Liver (tissue), 8 donors: ENCODE measurements at regions not wholly inside any gene's neighbourhood (a gene's known extent, or its start where the extent isn't known, plus 50 kb on each side); places are given as distances from the start of the nearest gene placed in this dataset.

Source experiments
- DNase-seq: peaks from one replicate; pipeline ENCODE4 v3.0.0-alpha.2; 2017; ENCODE audit warnings: low spot score
- H3K27ac ChIP-seq, 2 donors: one replicate each; pipeline ENCODE4 v1.7.0; 2013; ENCODE audit warnings: inconsistent platforms in 2 of 2, low read length in 2 of 2, control low read depth in 1 of 2, low read depth in 1 of 2, mild to moderate bottlenecking in 1 of 2
- H3K27me3 ChIP-seq, 4 donors: one replicate each; pipeline versions ENCODE4 v1.6.1 to v1.7.0; 2013; ENCODE audit warnings: low read length in 3 of 4, inconsistent platforms in 1 of 4, mild to moderate bottlenecking in 1 of 4, moderate library complexity in 1 of 4; ENCODE audit not compliant: control insufficient read depth in 4 of 4, insufficient read depth in 4 of 4
- H3K36me3 ChIP-seq, 4 donors: one replicate each; pipeline versions ENCODE4 v1.6.1 to v1.7.0; 2013; ENCODE audit warnings: low read length in 3 of 4, mild to moderate bottlenecking in 3 of 4, low read depth in 1 of 4, moderate library complexity in 1 of 4; ENCODE audit not compliant: control insufficient read depth in 4 of 4, insufficient read depth in 3 of 4
- H3K4me1 ChIP-seq, 4 donors: one replicate each; pipeline versions ENCODE4 v1.6.1 to v1.7.0; 2013; ENCODE audit warnings: low read length in 3 of 4, mild to moderate bottlenecking in 3 of 4, moderate library complexity in 1 of 4; ENCODE audit not compliant: control insufficient read depth in 4 of 4, insufficient read depth in 4 of 4
- H3K4me3 ChIP-seq, 3 donors: one replicate each; pipeline versions ENCODE4 v1.6.1 to v1.7.0; 2013; ENCODE audit warnings: low read length in 3 of 3, control low read depth in 1 of 3, low read depth in 1 of 3, mild to moderate bottlenecking in 1 of 3
- H3K9ac ChIP-seq, 2 donors: one replicate each; pipeline ENCODE4 v1.7.0; 2013; ENCODE audit warnings: low read length in 2 of 2, mild to moderate bottlenecking in 2 of 2, moderate library complexity in 2 of 2, control low read depth in 1 of 2, low read depth in 1 of 2
- H3K9me3 ChIP-seq, 4 donors: one replicate each; pipeline versions ENCODE4 v1.6.1 to v1.7.0; 2013; ENCODE audit warnings: low read length in 3 of 4; ENCODE audit not compliant: control insufficient read depth in 4 of 4
- ATF3 ChIP-seq: IDR thresholded peaks from 2 replicates; pipeline ENCODE4 v1.6.1; 2016; ENCODE audit warnings: antibody characterized with exemption
- CTCF ChIP-seq: fragments of 150-350 bp; IDR thresholded peaks from 2 replicates; pipeline ENCODE4 v1.5.1; 2017; ENCODE audit warnings: improper control_type of control experiment, low read depth, low read length; ENCODE audit not compliant: missing input control
- EGR1 ChIP-seq, 2 donors: IDR thresholded peaks; 2 replicates each; pipeline ENCODE4 v1.6.1; 2016 to 2018; ENCODE audit warnings: antibody characterized with exemption in 2 of 2, low read depth in 2 of 2
- GABPA ChIP-seq, 2 donors: IDR thresholded peaks in 1 of 2; conservative IDR thresholded peaks in 1 of 2; 2 replicates each; pipeline ENCODE4 v1.6.1; 2016; ENCODE audit warnings: antibody characterized with exemption in 2 of 2, mild to moderate bottlenecking in 1 of 2, moderate library complexity in 1 of 2
- HNF4A ChIP-seq, 2 donors: conservative IDR thresholded peaks; 2 replicates each; pipeline ENCODE4 v1.6.1; 2016; ENCODE audit warnings: antibody characterized with exemption in 2 of 2, mild to moderate bottlenecking in 2 of 2
- JUND ChIP-seq, 2 donors: IDR thresholded peaks; 2 replicates each; pipeline ENCODE4 v1.6.1; 2016; ENCODE audit warnings: antibody characterized with exemption in 2 of 2
- MAX ChIP-seq: IDR thresholded peaks from 2 replicates; pipeline ENCODE4 v1.6.1; 2016; ENCODE audit warnings: antibody characterized with exemption
- NR2F2 ChIP-seq: IDR thresholded peaks from 2 replicates; pipeline ENCODE4 v1.6.1; 2016; ENCODE audit warnings: antibody characterized with exemption
- RAD21 ChIP-seq, 2 donors: IDR thresholded peaks; 2 replicates each; pipeline ENCODE4 v1.6.1; 2016; ENCODE audit warnings: antibody characterized with exemption in 2 of 2, mild to moderate bottlenecking in 2 of 2
- REST ChIP-seq: IDR thresholded peaks from 2 replicates; pipeline ENCODE4 v1.6.1; 2016; ENCODE audit warnings: antibody characterized with exemption, mild to moderate bottlenecking
- SP1 ChIP-seq: IDR thresholded peaks from 2 replicates; pipeline ENCODE4 v1.6.1; 2018; ENCODE audit warnings: antibody characterized with exemption, mild to moderate bottlenecking
- YY1 ChIP-seq: IDR thresholded peaks from 2 replicates; pipeline ENCODE4 v1.6.1; 2016; ENCODE audit warnings: antibody characterized with exemption, mild to moderate bottlenecking
- ZBTB33 ChIP-seq: IDR thresholded peaks from 2 replicates; pipeline ENCODE4 v1.6.1; 2016; ENCODE audit warnings: antibody characterized with exemption
- WGBS: extraction: QIAGEN DNeasy Blood & Tissue Kit; methylation state at CpG from one replicate; pipeline ENCODE4 v1.1.7; 2013; 5-methylcytosine and 5-hydroxymethylcytosine counted together
- donor health status: healthy.
- donor health status: healthy.
- donor health status: healthy.
- donor health status: healthy.
- donor health status: healthy.

- no peak for TF ChIP-seq REST
- TF ChIP-seq SP1, result no peak
- TF ChIP-seq HNF4A (conservative IDR thresholded peaks at IDR 0.05), result no peak
- no peak for TF ChIP-seq ATF3
- TF ChIP-seq RAD21 (IDR thresholded peaks at IDR 0.05), result no peak
Observed at GRCh38 chr4:140289486-140289885, 84.0 kb upstream of the SCOC start (continued).

GRCh38 chr4:140286456-140286855 lies 87.0 kb upstream of the SCOC start:
- Histone ChIP-seq H3K4me3 (no peak overlapping the region), H3K27ac (no peak overlapping the region), H3K9me3 (no peaks in the 10 kb centered on the region), H3K36me3 (no peaks in the 10 kb centered on the region), H3K4me1 (no peaks in the 10 kb centered on the region), H3K9ac (no peak overlapping the region), H3K27me3 (no peaks in the 10 kb centered on the region)
- no peak for DNase-seq
- WGBS, result 92% methylated on average over 18 of the region's 18 CpGs
- TF ChIP-seq YY1, result no peak
- TF ChIP-seq ZBTB33, result no peak
- TF ChIP-seq GABPA (IDR thresholded peaks at IDR 0.05 in 1 of 2, conservative IDR thresholded peaks at IDR 0.05 in 1 of 2), result no peak
- no peak for TF ChIP-seq NR2F2
- no peak for TF ChIP-seq CTCF
- no peak for TF ChIP-seq MAX
- TF ChIP-seq REST, result no peak
- TF ChIP-seq JUND (IDR thresholded peaks at IDR 0.05), result no peak
- TF ChIP-seq EGR1 (IDR thresholded peaks at IDR 0.05; ENCODE audit: low read depth in 2 of 2), result no peak
